HG03469 (cell line): ENCODE measurements at regions not wholly inside any gene's neighbourhood (a gene's known extent, or its start where the extent isn't known, plus 50 kb on each side); places are given as distances from the start of the nearest gene placed in this dataset.
"Not testable (repeated sequence)": the region's sequence is repeated elsewhere in the genome, so short reads cannot be mapped to it uniquely, and the experiment has no call there.

ENCODE experiments used
- ATAC-seq: cut with Tn5 transposase; IDR thresholded peaks from one replicate; pipeline ENCODE4 v1.9.1; 2021; ENCODE audit warnings: mild to moderate bottlenecking, moderate library complexity, moderate number of reproducible peaks; ENCODE audit not compliant: unreplicated experiment

- ATAC-seq, result no peak
Observed at GRCh38 chr3:20319551-20319950, 133.5 kb upstream of the SGO1 start.

- ATAC-seq, result no peak
Observed at GRCh38 chr3:20317616-20318015, 131.6 kb upstream of the SGO1 start.

DNA sequence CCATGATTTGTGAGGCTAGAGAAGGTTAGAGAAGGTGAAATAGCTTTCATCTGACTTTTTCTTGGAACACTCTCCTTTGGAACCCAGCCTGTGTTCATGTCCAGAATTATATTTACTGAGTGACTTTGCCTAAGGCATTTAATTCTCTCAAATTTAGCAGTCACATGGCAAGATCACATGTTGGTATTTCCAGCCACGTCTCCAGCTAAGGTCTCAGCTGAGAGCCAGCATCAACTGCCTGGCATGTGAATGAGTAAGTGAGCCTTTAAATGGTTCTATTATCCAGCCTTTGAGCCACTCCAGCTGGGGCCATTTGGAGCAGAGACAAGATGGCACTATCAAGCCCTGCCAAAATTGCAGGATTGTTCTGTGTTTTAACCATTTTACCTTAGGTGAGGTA lies 130.2 kb upstream of the SGO1 start:
- ATAC-seq, result no peak

GRCh38 chr3:20310629-20311028 lies 124.6 kb upstream of the SGO1 start:
- ATAC-seq, result no peak

GRCh38 chr3:20307383-20307782 lies 121.4 kb upstream of the SGO1 start:
- no peak for ATAC-seq

- no peak for ATAC-seq
Observed at GRCh38 chr3:20305647-20306046, 119.6 kb upstream of the SGO1 start.

DNA sequence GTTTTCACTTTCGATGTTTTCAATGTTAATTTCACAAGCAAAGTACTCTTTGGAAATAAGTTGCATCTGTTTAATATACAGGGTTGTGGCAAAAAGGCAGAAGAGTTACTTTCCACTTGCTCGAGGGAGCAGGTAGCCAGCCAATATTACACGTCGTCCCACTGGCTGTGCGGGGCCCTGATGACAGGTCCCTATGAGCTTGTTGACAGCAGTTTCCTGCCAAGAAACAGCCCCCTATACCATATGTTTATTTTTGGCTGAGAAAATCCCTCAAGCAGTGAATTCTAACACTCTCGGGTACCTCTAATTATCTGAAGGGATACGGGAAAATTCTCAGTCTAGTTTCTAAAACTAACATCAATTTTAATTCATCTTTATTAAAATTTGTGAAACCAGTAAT lies 116.8 kb upstream of the SGO1 start:
- no peak for ATAC-seq

GRCh38 chr3:20288050-20288449 lies 102.0 kb upstream of the SGO1 start:
- ATAC-seq, result no peak

- peak; percentile 88 for ATAC-seq
Observed at GRCh38 chr3:20280257-20280656, 94.3 kb upstream of the SGO1 start.

DNA sequence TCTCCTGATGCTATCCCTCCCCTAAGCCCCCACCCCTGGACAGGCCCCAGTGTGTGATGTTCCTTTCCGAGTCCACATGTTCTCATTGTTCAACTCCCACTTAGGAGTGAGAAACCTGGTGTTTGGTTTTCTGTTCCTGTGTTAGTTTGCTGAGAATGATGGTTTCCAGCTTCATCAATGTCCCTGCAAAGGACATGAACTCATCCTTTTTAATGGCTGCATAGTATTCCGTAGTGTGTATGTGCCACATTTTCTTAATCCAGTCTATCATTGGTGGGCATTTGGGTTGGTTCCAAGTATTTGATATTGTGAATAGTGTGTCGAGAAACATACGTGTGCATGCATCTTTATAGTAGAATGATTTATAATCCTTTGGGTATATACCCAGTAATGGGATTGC lies 80.0 kb upstream of the SGO1 start:
- ATAC-seq, result not testable (repeated sequence)

DNA sequence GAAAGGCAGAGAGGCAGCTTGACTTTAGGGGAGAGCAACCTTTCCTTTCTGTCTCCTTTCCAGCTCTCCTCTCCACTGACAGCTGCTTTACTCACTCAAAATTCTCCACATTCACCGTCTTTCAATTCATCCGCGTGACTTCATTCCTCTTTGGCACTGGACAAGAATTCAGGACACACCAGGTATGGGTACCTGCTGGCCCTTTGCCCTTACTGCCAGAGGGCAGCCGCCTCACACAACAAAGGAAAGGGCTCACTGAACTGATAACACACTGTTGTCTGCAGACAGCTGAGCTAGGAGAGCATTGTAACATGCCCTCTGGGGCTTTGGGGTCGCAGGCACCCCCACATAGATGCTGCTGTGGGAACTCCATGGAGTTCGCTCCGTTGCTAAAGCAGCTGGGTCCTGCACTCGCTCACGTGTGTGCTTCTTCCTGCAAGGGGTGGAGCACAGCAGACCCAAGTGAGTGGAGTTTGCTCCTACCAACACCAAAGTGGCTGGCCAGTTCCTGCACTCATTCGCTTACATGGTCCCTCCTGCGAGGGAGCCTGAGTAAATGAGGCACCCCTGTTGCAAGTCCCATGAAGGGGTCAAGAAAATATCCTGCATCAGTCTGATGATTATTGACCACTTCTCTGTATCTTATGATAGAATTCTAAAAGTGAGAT lies 79.0 kb upstream of the SGO1 start:
- ATAC-seq, result no peak

DNA sequence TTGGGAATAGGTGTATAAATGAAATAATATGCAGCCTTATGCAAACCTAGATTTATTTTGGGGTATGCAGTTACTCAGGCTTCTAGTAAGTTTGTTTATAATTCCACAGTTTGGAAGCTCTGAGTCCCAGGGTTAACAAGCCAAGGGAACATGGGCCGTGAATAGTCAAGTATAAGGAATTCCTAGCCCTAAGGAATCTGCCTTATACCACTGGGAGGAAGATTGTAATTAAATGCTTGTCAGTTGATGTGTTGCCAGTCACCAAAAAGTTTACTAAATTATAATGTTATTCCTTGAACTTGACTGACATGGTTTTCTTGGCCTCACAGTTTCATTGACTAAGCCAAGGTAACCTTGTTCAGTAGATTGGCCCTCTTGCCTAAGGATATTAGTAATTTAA lies 72.4 kb upstream of the SGO1 start:
- no peak for ATAC-seq

DNA sequence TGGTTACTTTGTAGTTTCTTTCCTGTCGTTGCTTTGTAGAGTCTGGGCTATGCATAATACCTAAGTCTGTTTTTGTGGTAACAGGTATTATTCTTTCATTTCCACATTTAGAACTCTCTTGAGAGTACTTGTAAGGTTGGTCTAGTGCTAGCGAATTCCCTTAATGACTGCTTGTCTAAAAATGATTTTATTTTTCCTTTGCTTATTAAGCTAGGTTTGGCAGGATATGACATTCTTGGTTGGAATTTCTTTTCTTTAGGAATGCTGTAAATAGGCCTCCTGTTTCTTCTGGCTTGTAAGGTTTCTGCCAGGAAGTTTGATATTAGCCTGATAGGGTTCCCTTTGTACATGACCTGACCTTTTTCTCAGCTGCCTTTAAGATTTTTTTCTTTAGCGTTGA lies 70.1 kb upstream of the SGO1 start:
- peak; percentile 99 for ATAC-seq

DNA sequence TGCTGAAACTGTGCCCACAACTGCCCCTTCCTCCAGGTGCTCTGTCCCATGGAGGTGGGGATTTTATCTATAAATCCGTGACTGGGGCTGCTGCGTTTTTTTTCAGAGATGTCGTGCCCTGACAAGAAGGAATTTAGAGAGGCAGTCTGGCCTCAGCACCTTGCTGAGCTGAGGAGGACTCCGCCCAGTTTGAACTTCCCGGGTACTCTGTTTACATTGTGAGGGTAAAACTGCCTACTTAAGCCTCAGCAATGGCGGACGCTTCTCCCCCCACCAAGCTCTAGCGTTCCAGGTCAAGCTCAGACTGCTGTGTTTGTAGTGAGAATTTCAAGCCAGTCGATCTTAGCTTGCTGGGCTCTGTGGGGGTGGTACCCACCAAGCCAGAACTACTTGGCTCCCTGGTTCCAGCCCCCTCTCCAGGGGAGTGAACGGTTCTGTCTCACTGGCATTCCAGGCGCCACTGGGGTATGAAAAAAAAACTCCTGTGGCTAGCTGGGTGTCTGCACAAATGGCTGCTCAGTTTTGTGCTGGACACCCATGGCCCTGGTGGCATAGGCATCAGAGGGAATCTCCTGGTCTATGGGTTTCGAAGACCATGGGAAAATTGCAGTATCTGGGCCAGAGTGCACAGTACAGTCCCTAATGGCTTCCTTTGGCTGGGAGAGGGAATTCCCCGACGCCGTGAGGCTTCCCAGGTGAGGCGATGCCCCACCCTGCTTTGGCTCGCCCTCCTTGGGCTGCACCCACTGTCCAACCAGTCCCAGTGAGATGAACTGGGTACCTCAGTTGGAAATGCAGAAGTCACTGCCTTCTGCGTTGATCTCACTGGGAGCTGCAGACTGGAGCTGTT lies 68.5 kb upstream of the SGO1 start:
- no peak for ATAC-seq

DNA sequence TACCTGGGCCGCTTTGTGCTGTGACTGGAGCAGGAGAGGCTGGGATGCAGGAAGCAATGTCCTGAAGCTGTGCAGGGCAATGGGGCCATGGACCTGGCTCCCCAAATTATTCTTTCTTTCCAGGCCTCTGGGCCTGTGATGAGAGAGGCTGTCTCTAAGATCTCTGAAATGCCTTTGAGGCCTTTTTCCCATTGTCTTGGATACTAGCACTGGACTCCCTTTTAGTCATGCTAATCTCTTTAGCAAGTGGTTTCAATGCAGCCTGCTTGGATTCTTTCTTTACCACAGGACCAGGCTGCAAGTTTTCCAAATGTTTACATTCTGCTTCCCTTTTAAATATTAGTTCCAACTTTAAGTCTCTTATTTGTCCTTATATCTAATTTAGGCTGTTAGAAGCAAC lies 64.8 kb upstream of the SGO1 start:
- no peak for ATAC-seq

- no peak for ATAC-seq
Observed at GRCh38 chr3:20250314-20250713, 64.3 kb upstream of the SGO1 start.

GRCh38 chr3:20246662-20247061 lies 60.7 kb upstream of the SGO1 start:
- peak; percentile 92 for ATAC-seq

DNA sequence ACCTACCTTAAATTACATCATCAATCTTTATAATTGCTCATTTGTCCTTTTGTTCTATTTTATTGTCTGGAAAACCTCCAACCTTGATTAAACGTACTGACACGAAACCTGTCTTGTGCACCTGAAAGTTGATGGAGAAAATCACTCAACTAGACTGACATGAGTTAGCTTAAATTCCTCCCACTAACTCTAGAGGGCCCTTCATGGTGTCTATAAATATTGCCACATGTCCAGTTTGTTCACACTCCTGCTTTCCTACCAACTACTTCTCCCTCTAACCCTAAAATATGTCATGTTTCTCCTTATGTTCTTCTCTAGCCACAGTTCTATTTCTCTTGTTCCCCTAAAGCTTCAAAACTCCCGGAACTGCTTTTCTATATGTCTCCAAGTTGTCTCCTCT lies 59.8 kb upstream of the SGO1 start:
- ATAC-seq, result no peak

DNA sequence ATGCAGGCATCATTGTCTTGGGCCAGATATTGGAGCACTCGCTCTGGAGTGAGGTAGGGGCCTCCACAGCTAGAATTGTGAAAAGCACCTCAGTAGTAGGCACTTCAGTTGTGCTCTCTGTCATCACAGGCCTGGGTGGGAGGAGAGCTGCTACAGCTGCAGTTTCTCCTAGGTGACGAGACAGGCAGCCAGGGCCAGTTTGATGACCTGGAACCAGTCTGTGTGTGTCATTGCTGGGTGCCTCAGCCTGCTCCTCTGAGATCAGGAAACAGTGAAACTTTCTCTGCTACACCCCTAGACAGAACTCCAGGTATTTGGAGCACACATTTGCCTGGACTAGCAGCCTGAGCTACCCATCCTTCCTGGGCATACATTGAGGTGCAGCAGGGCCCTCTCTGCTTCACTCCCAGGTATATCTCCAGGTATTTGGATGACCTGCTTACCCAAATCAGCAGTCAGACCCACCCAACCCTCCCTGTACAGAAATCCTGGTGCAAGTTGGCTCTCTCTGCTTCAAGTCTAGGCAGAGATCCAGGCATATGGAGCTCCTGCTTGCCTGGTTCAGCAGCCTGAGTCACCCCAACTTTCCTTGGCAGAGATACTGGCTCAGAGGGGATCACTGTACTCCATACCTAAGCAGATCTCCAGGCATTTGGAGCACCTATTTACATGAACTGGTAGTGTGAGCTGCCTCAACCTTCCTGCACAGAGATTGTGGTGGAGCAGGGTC lies 54.3 kb upstream of the SGO1 start:
- ATAC-seq, result no peak

- not testable (repeated sequence) for ATAC-seq
Observed at GRCh38 chr3:20238199-20238598, 52.2 kb upstream of the SGO1 start.

DNA sequence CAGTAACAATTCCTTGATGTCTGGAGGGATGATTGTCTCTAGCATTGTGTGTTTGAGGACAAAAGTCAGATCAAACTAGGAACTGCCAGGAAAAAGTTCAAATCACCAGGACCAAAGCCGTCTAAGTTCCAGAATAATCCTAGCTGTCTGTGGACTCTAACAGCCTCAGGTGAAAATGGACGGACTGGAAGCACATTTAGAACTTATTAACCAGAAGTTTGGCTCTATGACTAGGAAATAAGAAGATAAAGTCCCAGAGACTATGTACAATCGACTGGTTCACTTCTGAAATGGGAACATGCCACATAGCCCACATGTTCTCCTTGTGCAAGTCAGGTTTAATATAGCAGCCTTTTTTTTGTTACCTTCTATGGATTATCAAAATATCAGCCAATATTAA lies 50.6 kb upstream of the SGO1 start:
- no peak for ATAC-seq
